Mucosa of gallbladder (tissue), 1 donor: ENCODE measurements at regions not wholly inside any gene's neighbourhood (a gene's known extent, or its start where the extent isn't known, plus 50 kb on each side); places are given as distances from the start of the nearest gene placed in this dataset.

ENCODE experiments used
- DNase-seq: peaks from one replicate; pipeline ENCODE4 v3.0.0-alpha.2; 2020; ENCODE audit warnings: low spot score
- donor health status: DM: no; HTN: no; CAD: no.

GRCh38 chr4:4735870-4736269 lies 123.6 kb upstream of the MSX1 start:
- peak; percentile 16 for DNase-seq

- no peak for DNase-seq
Observed at GRCh38 chr4:4735136-4735750, 124.2 kb upstream of the MSX1 start.

GRCh38 chr4:4734425-4734824 lies 125.0 kb upstream of the MSX1 start:
- DNase-seq = no peak

- no peak for DNase-seq
Observed at GRCh38 chr4:4733663-4734062, 125.8 kb upstream of the MSX1 start.

GRCh38 chr4:4730249-4730648 lies 129.2 kb upstream of the MSX1 start:
- no peak for DNase-seq

- no peak for DNase-seq
Observed at GRCh38 chr4:4729206-4729605, 130.3 kb upstream of the MSX1 start.

GRCh38 chr4:4727536-4727935 lies 131.9 kb upstream of the MSX1 start:
- DNase-seq = no peak

- no peak for DNase-seq
Observed at GRCh38 chr4:4726051-4726450, 133.4 kb upstream of the MSX1 start.

GRCh38 chr4:4724321-4724720 lies 135.1 kb upstream of the MSX1 start:
- no peak for DNase-seq

- no peak for DNase-seq
Observed at GRCh38 chr4:4721636-4722035, 137.8 kb upstream of the MSX1 start.

GRCh38 chr4:4720646-4721045 lies 138.8 kb upstream of the MSX1 start:
- no peak for DNase-seq

GRCh38 chr4:4719436-4719835 lies 140.0 kb upstream of the MSX1 start:
- no peak for DNase-seq

GRCh38 chr4:4717692-4718091 lies 141.8 kb upstream of the MSX1 start:
- no peak for DNase-seq

GRCh38 chr4:4714331-4714730 lies 145.1 kb upstream of the MSX1 start:
- no peak for DNase-seq

- no peak for DNase-seq
Observed at GRCh38 chr4:4712800-4713528, 146.5 kb upstream of the MSX1 start.

GRCh38 chr4:4711902-4712301 lies 147.6 kb upstream of the MSX1 start:
- no peak for DNase-seq

GRCh38 chr4:4709736-4710135 lies 149.7 kb upstream of the MSX1 start:
- no peak for DNase-seq

- DNase-seq = no peak
Observed at GRCh38 chr4:4704267-4704666, 155.2 kb upstream of the MSX1 start.

GRCh38 chr4:4697584-4697983 lies 155.7 kb upstream of the STX18 start:
- no peak for DNase-seq

- no peak for DNase-seq
Observed at GRCh38 chr4:4696530-4696929, 154.7 kb upstream of the STX18 start.

- no peak for DNase-seq
Observed at GRCh38 chr4:4695497-4695896, 153.6 kb upstream of the STX18 start.

- no peak for DNase-seq
Observed at GRCh38 chr4:4694827-4695226, 153.0 kb upstream of the STX18 start.

- DNase-seq = no peak
Observed at GRCh38 chr4:4694296-4694772, 152.5 kb upstream of the STX18 start.
